Activated CD8-positive, alpha-beta memory T cell treated with anti-CD3 and anti-CD28 coated beads, Interleukin-2, amount 50 U/mL, for 4 hours (primary cell): ENCODE measurements at regions not wholly inside any gene's neighbourhood (a gene's known extent, or its start where the extent isn't known, plus 50 kb on each side); places are given as distances from the start of the nearest gene placed in this dataset.
"Not testable (repeated sequence)": the region's sequence is repeated elsewhere in the genome, so short reads cannot be mapped to it uniquely, and the experiment has no call there.

Source experiments
- DNase-seq: peaks from one replicate; pipeline ENCODE4 v3.0.0-alpha.2; 2020

- DNase-seq = no peak
Measured at GRCh38 chr1:2953688-2954285, 67.5 kb upstream of the ACTRT2 start.

GRCh38 chr1:2955652-2956051 lies 65.6 kb upstream of the ACTRT2 start:
- DNase-seq = no peak

- no peak for DNase-seq
Measured at GRCh38 chr1:2956576-2956975, 64.7 kb upstream of the ACTRT2 start.

- no peak for DNase-seq
Measured at GRCh38 chr1:2957329-2957728, 63.9 kb upstream of the ACTRT2 start.

GRCh38 chr1:2959881-2960280 lies 61.4 kb upstream of the ACTRT2 start:
- not testable (repeated sequence) for DNase-seq

- no peak for DNase-seq
Measured at GRCh38 chr1:2961081-2961480, 60.2 kb upstream of the ACTRT2 start.

- no peak for DNase-seq
Measured at GRCh38 chr1:2961661-2962060, 59.6 kb upstream of the ACTRT2 start.

GRCh38 chr1:2962061-2962460 lies 59.2 kb upstream of the ACTRT2 start:
- DNase-seq = no peak

- DNase-seq = no peak
Measured at GRCh38 chr1:2962541-2962940, 58.7 kb upstream of the ACTRT2 start.

GRCh38 chr1:2962946-2963345 lies 58.3 kb upstream of the ACTRT2 start:
- DNase-seq = peak; percentile 9

- DNase-seq = peak; percentile 9
Measured at GRCh38 chr1:2965676-2966075, 55.6 kb upstream of the ACTRT2 start.

GRCh38 chr1:2966449-2967328 lies 54.6 kb upstream of the ACTRT2 start:
- DNase-seq = peak; percentile 11

- peak; percentile 9 for DNase-seq
Measured at GRCh38 chr1:2967329-2967725, 53.9 kb upstream of the ACTRT2 start.

- no peak for DNase-seq
Measured at GRCh38 chr1:2967881-2968280, 53.4 kb upstream of the ACTRT2 start.

- DNase-seq = no peak
Measured at GRCh38 chr1:2968471-2968881, 52.8 kb upstream of the ACTRT2 start.

GRCh38 chr1:2969011-2969844 lies 52.0 kb upstream of the ACTRT2 start:
- DNase-seq = peak; percentile 12

GRCh38 chr1:2969845-2970291 lies 51.4 kb upstream of the ACTRT2 start:
- no peak for DNase-seq

- DNase-seq = peak; percentile 8
Measured at GRCh38 chr1:2970311-2971071, 50.8 kb upstream of the ACTRT2 start.

- peak; percentile 11 for DNase-seq
Measured at GRCh38 chr1:2971101-2971501, 50.2 kb upstream of the ACTRT2 start.
